GM19455 (cell line): ENCODE measurements at regions not wholly inside any gene's neighbourhood (a gene's known extent, or its start where the extent isn't known, plus 50 kb on each side); places are given as distances from the start of the nearest gene placed in this dataset.

Source experiments
- ATAC-seq: cut with Tn5 transposase; IDR thresholded peaks from one replicate; pipeline ENCODE4 v1.9.1; 2021; ENCODE audit not compliant: unreplicated experiment

- ATAC-seq = no peak
These were observed 166.3 kb upstream of the FSTL4 start for GRCh38 chr5:133778636-133779035.

- ATAC-seq = no peak
These were observed 165.6 kb upstream of the FSTL4 start for GRCh38 chr5:133777951-133778350.

- ATAC-seq = no peak
These were observed 163.4 kb upstream of the FSTL4 start for GRCh38 chr5:133775584-133776304.

GRCh38 chr5:133773247-133774202 is 161.2 kb upstream of the FSTL4 start:
- ATAC-seq = no peak

- ATAC-seq = no peak
These were observed 157.5 kb upstream of the FSTL4 start for GRCh38 chr5:133769842-133770241.

GRCh38 chr5:133763744-133764143 is 151.4 kb upstream of the FSTL4 start:
- no peak for ATAC-seq

- no peak for ATAC-seq
These were observed 149.3 kb upstream of the FSTL4 start for GRCh38 chr5:133761632-133762031.

- no peak for ATAC-seq
These were observed 148.2 kb upstream of the FSTL4 start for GRCh38 chr5:133760532-133760931.

- no peak for ATAC-seq
These were observed 146.3 kb upstream of the FSTL4 start for GRCh38 chr5:133758641-133759040.

- no peak for ATAC-seq
These were observed 145.1 kb upstream of the FSTL4 start for GRCh38 chr5:133757396-133757945.

GRCh38 chr5:133756756-133757155 is 144.4 kb upstream of the FSTL4 start:
- no peak for ATAC-seq

- ATAC-seq = no peak
These were observed 143.7 kb upstream of the FSTL4 start for GRCh38 chr5:133756036-133756435.

- ATAC-seq = no peak
These were observed 142.3 kb upstream of the FSTL4 start for GRCh38 chr5:133754575-133755169.

GRCh38 chr5:133753856-133754255 is 141.5 kb upstream of the FSTL4 start:
- ATAC-seq = no peak

- ATAC-seq = no peak
These were observed 139.5 kb upstream of the FSTL4 start for GRCh38 chr5:133751846-133752245.

- no peak for ATAC-seq
These were observed 139.1 kb upstream of the FSTL4 start for GRCh38 chr5:133751421-133751820.

GRCh38 chr5:133750856-133751255 is 138.5 kb upstream of the FSTL4 start:
- no peak for ATAC-seq

- ATAC-seq = no peak
These were observed 138.0 kb upstream of the FSTL4 start for GRCh38 chr5:133750356-133750755.

- no peak for ATAC-seq
These were observed 137.1 kb upstream of the FSTL4 start for GRCh38 chr5:133749331-133749985.

GRCh38 chr5:133746834-133747233 is 134.5 kb upstream of the FSTL4 start:
- no peak for ATAC-seq

GRCh38 chr5:133744960-133745308 is 132.6 kb upstream of the FSTL4 start:
- no peak for ATAC-seq
